Hepatocyte (in vitro differentiated cells): ENCODE measurements at regions not wholly inside any gene's neighbourhood (a gene's known extent, or its start where the extent isn't known, plus 50 kb on each side); places are given as distances from the start of the nearest gene placed in this dataset.

Source experiments
- DNase-seq: peaks from one replicate; pipeline ENCODE4 v3.0.0-alpha.2; 2016; ENCODE audit warnings: low spot score
- H2AFZ ChIP-seq: fragments of 200-600 bp; sonication (generic); 2 replicates; pipeline ENCODE4 v1.6.0; 2016; ENCODE audit warnings: antibody characterized with exemption, mild to moderate bottlenecking
- H3K27ac ChIP-seq: fragments of 200-600 bp; sonication (generic); 2 replicates; pipeline ENCODE4 v1.5.1; 2016; ENCODE audit warnings: mild to moderate bottlenecking
- H3K27me3 ChIP-seq: fragments of 200-600 bp; sonication (generic); 2 replicates; pipeline ENCODE4 v1.6.1; 2016
- H3K36me3 ChIP-seq: fragments of 200-600 bp; sonication (generic); replicated peaks from 2 replicates; pipeline ENCODE4 v1.5.1; 2016; ENCODE audit warnings: low read depth; ENCODE audit not compliant: insufficient read depth
- H3K4me1 ChIP-seq: fragments of 200-600 bp; sonication (generic); 2 replicates; pipeline ENCODE4 v1.5.1; 2016; ENCODE audit warnings: mild to moderate bottlenecking, moderate library complexity; ENCODE audit not compliant: insufficient read depth
- H3K4me2 ChIP-seq: fragments of 200-600 bp; sonication (generic); 2 replicates; pipeline ENCODE4 v1.6.0; 2016
- H3K4me3 ChIP-seq: fragments of 200-600 bp; sonication (generic); 2 replicates; pipeline ENCODE4 v1.5.1; 2016; ENCODE audit warnings: mild to moderate bottlenecking
- H3K79me2 ChIP-seq: fragments of 200-600 bp; sonication (generic); 2 replicates; pipeline ENCODE4 v1.6.0; 2017; ENCODE audit warnings: mild to moderate bottlenecking
- H3K9me2 ChIP-seq: fragments of 200-600 bp; sonication (generic); replicated peaks from 2 replicates; pipeline ENCODE4 v1.6.0; 2017; ENCODE audit warnings: mild to moderate bottlenecking; ENCODE audit not compliant: insufficient read depth
- H3K9me3 ChIP-seq: fragments of 200-600 bp; sonication (generic); 2 replicates; pipeline ENCODE4 v1.5.1; 2016; ENCODE audit warnings: low read depth, mild to moderate bottlenecking
- H4K20me1 ChIP-seq: fragments of 200-600 bp; sonication (generic); 2 replicates; pipeline ENCODE4 v1.6.0; 2016; ENCODE audit warnings: mild to moderate bottlenecking; ENCODE audit not compliant: insufficient read depth, poor library complexity, severe bottlenecking
- EZH2 ChIP-seq: fragments of 200-600 bp; sonication (generic); IDR thresholded peaks from 2 replicates; pipeline ENCODE4 v1.6.1; 2016; ENCODE audit warnings: antibody characterized with exemption, mild to moderate bottlenecking, borderline replicate concordance
- EZH2phosphoT487 ChIP-seq: fragments of 200-600 bp; sonication (generic); IDR thresholded peaks from one replicate; pipeline ENCODE4 v1.6.1; 2018; ENCODE audit warnings: antibody characterized with exemption, mild to moderate bottlenecking, low read depth, moderate library complexity; ENCODE audit not compliant: unreplicated experiment, severe bottlenecking
- WGBS: methylation state at CpG from one replicate; pipeline ENCODE4 v1.1.6; 2016; ENCODE audit warnings: low lambda C conversion rate; ENCODE audit errors: missing lambda C conversion rate; 5-methylcytosine and 5-hydroxymethylcytosine counted together
- TF ChIP-seq, protein P1 (sequence below): fragments of 200-600 bp; sonication (generic); IDR thresholded peaks from 2 replicates; pipeline ENCODE4 v1.5.1; 2016; ENCODE audit warnings: antibody characterized with exemption, mild to moderate bottlenecking; ENCODE audit not compliant: poor library complexity

DNA sequence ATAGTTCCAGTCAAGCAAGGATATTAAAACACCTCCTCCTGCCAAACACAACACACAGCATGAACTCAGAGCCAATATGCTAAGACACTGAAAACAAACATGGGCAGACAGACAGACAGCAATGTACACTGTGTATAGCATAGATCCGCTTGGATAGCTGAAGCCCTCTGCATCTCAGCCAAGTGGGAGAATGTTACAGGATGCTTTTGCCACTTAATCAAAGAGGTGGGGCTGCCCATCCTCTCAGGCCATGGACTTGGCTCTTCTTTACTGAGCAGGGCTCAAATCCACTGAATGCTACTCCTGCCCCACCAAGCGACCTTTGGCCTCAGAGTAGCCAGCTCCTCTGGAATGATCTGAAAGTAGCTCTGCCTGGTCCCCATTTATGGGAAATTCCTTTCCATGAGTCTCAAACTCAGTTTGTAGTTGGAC lies 64.7 kb upstream of the NGF start:
- no peak for DNase-seq
- H3K4me2 ChIP-seq: no peak overlapping the region
- no peaks in the 10 kb centered on the region for H3K27me3 ChIP-seq
- no peaks in the 10 kb centered on the region for H3K36me3 ChIP-seq
- H3K27ac ChIP-seq: no peak overlapping the region
- WGBS: 87% methylated on average over 2 of the region's 2 CpGs
- no peaks in the 10 kb centered on the region for H3K4me1 ChIP-seq
- H3K9me2 ChIP-seq: no peaks in the 10 kb centered on the region
- H2AFZ ChIP-seq: no peak overlapping the region
- TF ChIP-seq EZH2phosphoT487 (no peak), EZH2 (no peak)
- TF ChIP-seq, protein P1, sequence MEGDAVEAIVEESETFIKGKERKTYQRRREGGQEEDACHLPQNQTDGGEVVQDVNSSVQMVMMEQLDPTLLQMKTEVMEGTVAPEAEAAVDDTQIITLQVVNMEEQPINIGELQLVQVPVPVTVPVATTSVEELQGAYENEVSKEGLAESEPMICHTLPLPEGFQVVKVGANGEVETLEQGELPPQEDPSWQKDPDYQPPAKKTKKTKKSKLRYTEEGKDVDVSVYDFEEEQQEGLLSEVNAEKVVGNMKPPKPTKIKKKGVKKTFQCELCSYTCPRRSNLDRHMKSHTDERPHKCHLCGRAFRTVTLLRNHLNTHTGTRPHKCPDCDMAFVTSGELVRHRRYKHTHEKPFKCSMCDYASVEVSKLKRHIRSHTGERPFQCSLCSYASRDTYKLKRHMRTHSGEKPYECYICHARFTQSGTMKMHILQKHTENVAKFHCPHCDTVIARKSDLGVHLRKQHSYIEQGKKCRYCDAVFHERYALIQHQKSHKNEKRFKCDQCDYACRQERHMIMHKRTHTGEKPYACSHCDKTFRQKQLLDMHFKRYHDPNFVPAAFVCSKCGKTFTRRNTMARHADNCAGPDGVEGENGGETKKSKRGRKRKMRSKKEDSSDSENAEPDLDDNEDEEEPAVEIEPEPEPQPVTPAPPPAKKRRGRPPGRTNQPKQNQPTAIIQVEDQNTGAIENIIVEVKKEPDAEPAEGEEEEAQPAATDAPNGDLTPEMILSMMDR: no peak
- H3K9me3 ChIP-seq: no peaks in the 10 kb centered on the region
- H3K4me3 ChIP-seq: no peak overlapping the region
- no peaks in the 10 kb centered on the region for H3K79me2 ChIP-seq
- H4K20me1 ChIP-seq: no peaks in the 10 kb centered on the region

DNA sequence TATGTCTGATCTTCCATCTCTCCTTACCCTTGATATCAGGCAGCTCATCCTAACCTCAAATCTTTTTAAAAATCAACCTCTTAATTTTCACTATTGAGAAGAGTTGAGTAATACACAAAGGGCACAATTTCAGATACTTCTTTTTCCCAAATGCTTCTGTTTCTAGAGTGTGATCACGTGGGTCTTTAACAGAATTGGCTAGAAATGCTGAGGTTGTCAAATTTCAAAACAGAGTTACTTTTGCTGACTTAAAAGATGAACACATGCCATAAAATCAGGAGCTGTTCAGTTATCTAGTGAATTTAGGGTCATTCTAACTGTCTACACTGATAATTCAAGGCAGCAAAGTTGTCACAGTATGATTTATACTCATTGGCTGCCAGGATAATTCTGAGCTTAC lies 63.6 kb upstream of the NGF start:
- no peaks in the 10 kb centered on the region for H4K20me1 ChIP-seq
- no peaks in the 10 kb centered on the region for H3K4me1 ChIP-seq
- 54% methylated on average over 1 of the region's 1 CpG for WGBS
- TF ChIP-seq EZH2phosphoT487 (no peak), EZH2 (no peak)
- TF ChIP-seq, protein P1: no peak
- no peaks in the 10 kb centered on the region for H3K9me3 ChIP-seq
- no peak for DNase-seq
- no peaks in the 10 kb centered on the region for H3K36me3 ChIP-seq
- no peak overlapping the region for H2AFZ ChIP-seq
- H3K4me3 ChIP-seq: no peak overlapping the region
- H3K79me2 ChIP-seq: no peaks in the 10 kb centered on the region
- H3K27me3 ChIP-seq: no peaks in the 10 kb centered on the region
- no peaks in the 10 kb centered on the region for H3K9me2 ChIP-seq
- no peak overlapping the region for H3K27ac ChIP-seq
- no peak overlapping the region for H3K4me2 ChIP-seq

DNA sequence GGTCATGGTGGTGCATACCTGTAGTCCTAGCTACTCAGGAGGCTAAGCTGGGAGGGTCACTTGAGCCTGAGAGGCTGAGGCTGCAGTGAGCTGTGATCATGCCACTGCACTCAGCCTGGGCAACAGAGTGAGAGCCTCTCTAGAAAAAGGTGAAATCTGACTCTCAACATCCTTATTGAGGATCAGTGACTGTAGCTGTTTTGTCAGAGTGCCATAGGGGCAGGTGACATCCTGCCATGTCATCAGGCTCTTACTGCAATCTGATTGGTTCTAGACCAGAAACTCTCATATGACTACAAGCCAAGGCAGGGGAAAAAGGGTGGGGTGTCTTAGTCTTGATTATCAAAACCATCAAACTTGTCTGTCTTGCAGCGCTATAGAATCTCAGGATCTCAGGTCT lies 62.8 kb upstream of the NGF start:
- Histone ChIP-seq H3K4me1 (no peaks in the 10 kb centered on the region), H3K27me3 (no peaks in the 10 kb centered on the region), H2AFZ (no peak overlapping the region), H3K36me3 (no peaks in the 10 kb centered on the region), H3K79me2 (no peaks in the 10 kb centered on the region), H3K9me3 (no peaks in the 10 kb centered on the region), H3K9me2 (no peaks in the 10 kb centered on the region), H4K20me1 (no peaks in the 10 kb centered on the region), H3K4me3 (no peak overlapping the region), H3K4me2 (no peak overlapping the region), H3K27ac (no peak overlapping the region)
- TF ChIP-seq, protein P1: no peak
- TF ChIP-seq EZH2phosphoT487 (no peak), EZH2 (no peak)
- no peak for DNase-seq
- WGBS: 100% methylated on average over 1 of the region's 1 CpG

DNA sequence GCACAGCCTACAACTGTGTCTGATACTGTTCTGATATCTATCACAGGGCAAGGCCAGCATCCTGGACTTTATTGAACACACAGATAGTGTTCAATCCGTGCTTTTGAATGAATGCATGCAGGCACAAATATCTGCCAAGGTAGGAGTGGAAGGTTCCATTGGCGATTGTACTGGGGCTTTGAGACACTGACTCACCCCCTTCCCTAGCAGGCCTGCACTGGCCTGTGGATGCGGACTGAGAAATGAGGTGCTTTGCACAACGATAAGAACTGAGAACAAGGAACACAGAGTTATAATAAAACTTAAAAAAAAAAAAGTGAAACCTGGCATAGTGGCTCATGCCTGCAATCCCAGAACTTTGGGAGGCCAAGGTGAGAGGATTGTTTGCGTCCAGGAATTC lies 62.4 kb upstream of the NGF start:
- no peak overlapping the region for H3K4me3 ChIP-seq
- no peak for DNase-seq
- H3K79me2 ChIP-seq: no peaks in the 10 kb centered on the region
- WGBS: 91% methylated on average over 5 of the region's 5 CpGs
- no peaks in the 10 kb centered on the region for H3K36me3 ChIP-seq
- no peaks in the 10 kb centered on the region for H3K27me3 ChIP-seq
- TF ChIP-seq, protein P1: no peak
- TF ChIP-seq EZH2phosphoT487 (no peak), EZH2 (no peak)
- no peak overlapping the region for H3K4me2 ChIP-seq
- no peaks in the 10 kb centered on the region for H3K9me2 ChIP-seq
- H2AFZ ChIP-seq: no peak overlapping the region
- no peaks in the 10 kb centered on the region for H3K4me1 ChIP-seq
- H3K27ac ChIP-seq: no peak overlapping the region
- H3K9me3 ChIP-seq: no peaks in the 10 kb centered on the region
- H4K20me1 ChIP-seq: no peaks in the 10 kb centered on the region
